ENCODE measurements at regions not wholly inside any gene's neighbourhood (a gene's known extent, or its start where the extent isn't known, plus 50 kb on each side); places are given as distances from the start of the nearest gene placed in this dataset.

- 90 to 94% methylated on average over 2 of the region's 3 CpGs for WGBS, 2 donors (ENCODE audit: low coverage in 1 of 2)
- H3K9me3 ChIP-seq = no peaks in the 10 kb centered on the region
- no peaks in the 10 kb centered on the region for H3K36me3 ChIP-seq
- ATAC-seq = no peak
- no peak for TF ChIP-seq POLR2A (IDR thresholded peaks at IDR 0.05)
- no peak for TF ChIP-seq CTCF (IDR thresholded peaks at IDR 0.05)
- TF ChIP-seq EP300 (IDR thresholded peaks at IDR 0.05) = no peak
- TF ChIP-seq POLR2AphosphoS5 (IDR thresholded peaks at IDR 0.05) = no peak
- no peak overlapping the region for H3K27ac ChIP-seq
- no peaks in the 10 kb centered on the region for H3K27me3 ChIP-seq
- H3K4me3 ChIP-seq = no peak overlapping the region
- no peaks in the 10 kb centered on the region for H3K4me1 ChIP-seq
Observed at GRCh38 chrX:15167826-15168225, 102.1 kb downstream of the ASB9 start.

- Histone ChIP-seq H3K27ac (no peak overlapping the region), H3K4me3 (no peak overlapping the region), H3K36me3 (no peaks in the 10 kb centered on the region), H3K27me3 (no peaks in the 10 kb centered on the region), H3K4me1 (no peaks in the 10 kb centered on the region), H3K9me3 (no peaks in the 10 kb centered on the region)
- 71 to 100% methylated on average over 1 to 4 of the region's 4 CpGs for WGBS, 2 donors (ENCODE audit: low coverage in 1 of 2)
- ATAC-seq = no peak
- no peak for TF ChIP-seq CTCF (IDR thresholded peaks at IDR 0.05)
- no peak for TF ChIP-seq EP300 (IDR thresholded peaks at IDR 0.05)
- no peak for TF ChIP-seq POLR2AphosphoS5 (IDR thresholded peaks at IDR 0.05)
- TF ChIP-seq POLR2A (IDR thresholded peaks at IDR 0.05) = no peak
Observed at GRCh38 chrX:15165832-15166231, 104.1 kb downstream of the ASB9 start.

GRCh38 chrX:15163131-15163530, 106.8 kb downstream of the ASB9 start:
- WGBS, 2 donors (ENCODE audit: low coverage in 1 of 2) = 82 to 88% methylated on average over 2 to 3 of the region's 3 CpGs
- Histone ChIP-seq H3K36me3 (no peaks in the 10 kb centered on the region), H3K4me1 (no peaks in the 10 kb centered on the region), H3K9me3 (no peaks in the 10 kb centered on the region), H3K4me3 (no peak overlapping the region), H3K27ac (no peak overlapping the region), H3K27me3 (no peaks in the 10 kb centered on the region)
- TF ChIP-seq POLR2AphosphoS5 (IDR thresholded peaks at IDR 0.05) (no peak), POLR2A (IDR thresholded peaks at IDR 0.05) (no peak), CTCF (IDR thresholded peaks at IDR 0.05) (no peak), EP300 (IDR thresholded peaks at IDR 0.05) (no peak)
- ATAC-seq = no peak

GRCh38 chrX:15160558-15161095, 109.3 kb downstream of the ASB9 start:
- Histone ChIP-seq H3K4me3 (no peak overlapping the region), H3K27me3 (no peaks in the 10 kb centered on the region), H3K36me3 (no peaks in the 10 kb centered on the region), H3K9me3 (no peaks in the 10 kb centered on the region), H3K27ac (no peak overlapping the region), H3K4me1 (no peaks in the 10 kb centered on the region)
- ATAC-seq = no peak
- TF ChIP-seq POLR2A (IDR thresholded peaks at IDR 0.05) = no peak
- TF ChIP-seq EP300 (IDR thresholded peaks at IDR 0.05) = no peak
- WGBS, 2 donors (ENCODE audit: low coverage in 1 of 2) = 61 to 66% methylated on average over 2 to 5 of the region's 5 CpGs

GRCh38 chrX:15158736-15159406, 111.0 kb downstream of the ASB9 start:
- 76 to 94% methylated on average over 3 to 5 of the region's 7 CpGs for WGBS, 2 donors (ENCODE audit: low coverage in 1 of 2)
- Histone ChIP-seq H3K9me3 (no peaks in the 10 kb centered on the region), H3K27ac (no peak overlapping the region), H3K4me3 (no peak overlapping the region), H3K4me1 (no peaks in the 10 kb centered on the region), H3K36me3 (no peaks in the 10 kb centered on the region), H3K27me3 (no peaks in the 10 kb centered on the region)
- no peak for ATAC-seq
- TF ChIP-seq EP300 (IDR thresholded peaks at IDR 0.05) (no peak), CTCF (IDR thresholded peaks at IDR 0.05) (no peak), POLR2A (IDR thresholded peaks at IDR 0.05) (no peak)

Measured in gastroesophageal sphincter (tissue), 4 donors.